Globus pallidus (tissue), 1 donor: ENCODE measurements at regions not wholly inside any gene's neighbourhood (a gene's known extent, or its start where the extent isn't known, plus 50 kb on each side); places are given as distances from the start of the nearest gene placed in this dataset.
"Not testable (repeated sequence)": the region's sequence is repeated elsewhere in the genome, so short reads cannot be mapped to it uniquely, and the experiment has no call there.

Experiments used
- DNase-seq: peaks from one replicate; pipeline ENCODE4 v3.0.0-alpha.2; 2015; ENCODE audit warnings: low spot score

GRCh38 chr16:75996491-75996890 is 270.2 kb upstream of the CPHXL start:
- DNase-seq: no peak

- DNase-seq: no peak
These were observed 271.3 kb upstream of the CPHXL start for GRCh38 chr16:75997606-75998005.

- DNase-seq: no peak
These were observed 269.6 kb upstream of the CNTNAP4 start for GRCh38 chr16:76007645-76008044.

- no peak for DNase-seq
These were observed 253.4 kb upstream of the CNTNAP4 start for GRCh38 chr16:76023835-76024234.

- no peak for DNase-seq
These were observed 241.5 kb upstream of the CNTNAP4 start for GRCh38 chr16:76035689-76036088.

GRCh38 chr16:76038097-76038496 is 239.1 kb upstream of the CNTNAP4 start:
- DNase-seq: no peak

- no peak for DNase-seq
These were observed 224.5 kb upstream of the CNTNAP4 start for GRCh38 chr16:76052725-76053124.

GRCh38 chr16:76059186-76059585 is 218.0 kb upstream of the CNTNAP4 start:
- peak; percentile 42 for DNase-seq

- no peak for DNase-seq
These were observed 217.5 kb upstream of the CNTNAP4 start for GRCh38 chr16:76059701-76060100.

- DNase-seq: no peak
These were observed 205.5 kb upstream of the CNTNAP4 start for GRCh38 chr16:76071690-76072089.

GRCh38 chr16:76081967-76082366 is 195.2 kb upstream of the CNTNAP4 start:
- DNase-seq: peak; percentile 52

- DNase-seq: no peak
These were observed 170.6 kb upstream of the CNTNAP4 start for GRCh38 chr16:76106647-76107046.

- no peak for DNase-seq
These were observed 168.7 kb upstream of the CNTNAP4 start for GRCh38 chr16:76108460-76108859.

GRCh38 chr16:76114681-76115080 is 162.5 kb upstream of the CNTNAP4 start:
- no peak for DNase-seq

GRCh38 chr16:76118344-76118743 is 158.9 kb upstream of the CNTNAP4 start:
- DNase-seq: no peak

- DNase-seq: no peak
These were observed 155.6 kb upstream of the CNTNAP4 start for GRCh38 chr16:76121636-76122035.

- no peak for DNase-seq
These were observed 153.2 kb upstream of the CNTNAP4 start for GRCh38 chr16:76123966-76124365.

- no peak for DNase-seq
These were observed 151.3 kb upstream of the CNTNAP4 start for GRCh38 chr16:76125871-76126270.

- not testable (repeated sequence) for DNase-seq
These were observed 139.1 kb upstream of the CNTNAP4 start for GRCh38 chr16:76138056-76138455.

GRCh38 chr16:76157629-76158028 is 119.6 kb upstream of the CNTNAP4 start:
- no peak for DNase-seq

- peak; percentile 70 for DNase-seq
These were observed 115.2 kb upstream of the CNTNAP4 start for GRCh38 chr16:76162046-76162445.

- DNase-seq: no peak
These were observed 112.1 kb upstream of the CNTNAP4 start for GRCh38 chr16:76164970-76165558.

GRCh38 chr16:76175718-76176117 is 101.5 kb upstream of the CNTNAP4 start:
- DNase-seq: no peak

GRCh38 chr16:76176153-76176552 is 101.0 kb upstream of the CNTNAP4 start:
- DNase-seq: no peak

GRCh38 chr16:76176616-76177015 is 100.6 kb upstream of the CNTNAP4 start:
- DNase-seq: no peak
